ENCODE measurements at regions not wholly inside any gene's neighbourhood (a gene's known extent, or its start where the extent isn't known, plus 50 kb on each side); places are given as distances from the start of the nearest gene placed in this dataset.

GRCh38 chr12:74816398-74817175 is 279.0 kb downstream of the ATXN7L3B start:
- no peak for DNase-seq (ENCODE audit: low spot score)

GRCh38 chr12:74817499-74817898 is 279.9 kb downstream of the ATXN7L3B start:
- no peak for DNase-seq (ENCODE audit: low spot score)

DNA sequence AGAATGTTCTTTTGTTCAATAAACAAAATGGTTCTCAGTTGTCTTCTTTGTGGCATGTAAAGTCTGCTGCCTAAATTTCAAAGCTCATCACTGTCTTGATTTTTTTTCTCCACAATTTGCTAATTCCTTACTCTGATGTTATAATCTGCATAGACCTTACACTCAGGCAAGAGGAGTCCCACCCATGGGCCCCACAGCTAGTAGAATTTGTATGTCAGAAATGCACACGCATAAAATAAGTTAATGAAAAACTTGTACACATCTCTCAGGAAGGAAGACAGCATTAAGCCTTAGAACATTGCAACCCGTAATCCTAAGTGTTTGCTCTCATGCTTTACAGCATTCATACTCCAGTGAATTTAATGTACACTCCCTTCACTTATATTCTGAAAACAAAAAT is 280.8 kb downstream of the ATXN7L3B start:
- no peak for DNase-seq (ENCODE audit: low spot score)

DNA sequence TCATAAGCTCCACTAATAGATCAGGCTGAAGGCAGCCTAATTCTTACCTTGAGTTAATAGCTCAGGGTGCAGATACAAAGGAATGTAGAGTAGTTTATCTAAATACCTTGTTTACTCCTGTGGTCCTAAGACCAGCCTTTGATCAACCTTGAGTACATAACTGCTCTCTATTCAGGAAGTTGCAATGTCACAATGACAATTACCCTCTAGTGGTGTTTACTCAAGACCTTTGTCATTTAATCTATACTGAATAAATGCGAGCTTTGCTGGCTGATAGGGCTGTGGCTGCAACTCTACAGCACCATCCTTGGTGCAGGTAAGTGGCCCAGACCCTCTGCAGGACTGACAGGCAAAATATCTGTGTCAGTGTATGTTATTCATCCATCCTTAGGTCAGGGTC is 282.7 kb downstream of the ATXN7L3B start:
- DNase-seq (ENCODE audit: low spot score) = no peak

DNA sequence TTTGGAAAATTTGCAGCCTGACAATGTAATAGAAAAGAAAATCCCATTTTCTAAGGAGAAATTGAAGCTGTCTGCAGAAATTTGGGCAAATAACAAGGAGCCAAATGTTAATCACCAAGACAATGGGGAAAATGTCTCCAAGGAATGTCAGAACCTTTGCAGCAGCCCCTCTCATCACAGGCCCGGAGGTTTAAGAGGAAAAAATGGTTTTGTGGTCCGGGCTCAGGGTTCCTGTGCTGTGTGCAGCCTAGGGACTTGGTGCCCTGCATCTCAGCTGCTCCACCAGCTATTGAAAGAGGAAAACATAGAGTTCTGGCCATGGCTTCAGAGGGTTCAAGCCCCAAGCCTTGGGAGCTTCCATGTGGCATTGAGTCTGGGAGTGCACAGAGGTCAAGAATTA is 298.9 kb downstream of the ATXN7L3B start:
- no peak for DNase-seq (ENCODE audit: low spot score)

DNA sequence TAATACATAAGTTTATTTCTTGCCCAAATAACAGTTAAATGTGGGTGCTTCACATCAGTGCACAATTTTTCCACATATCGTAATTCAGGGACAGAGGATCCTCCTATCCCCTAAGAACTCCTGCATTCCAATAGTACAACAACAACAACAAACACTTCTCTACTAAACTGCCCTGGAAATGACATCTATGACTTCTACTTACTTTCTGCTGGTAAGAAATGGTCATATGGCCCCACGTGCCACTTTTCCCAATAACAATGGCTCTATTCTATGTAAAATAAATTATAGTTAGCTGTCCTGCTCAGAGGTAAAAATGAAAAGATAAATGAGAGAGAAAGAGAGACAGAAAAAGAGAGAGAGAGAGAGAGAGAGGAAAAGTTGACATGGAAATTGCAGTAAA is 308.5 kb downstream of the ATXN7L3B start:
- no peak for DNase-seq (ENCODE audit: low spot score)

- DNase-seq (ENCODE audit: low spot score) = no peak
Observed at GRCh38 chr12:74847169-74847568, 309.5 kb downstream of the ATXN7L3B start.

GRCh38 chr12:74848006-74848405 is 310.4 kb downstream of the ATXN7L3B start:
- no peak for DNase-seq (ENCODE audit: low spot score)

DNA sequence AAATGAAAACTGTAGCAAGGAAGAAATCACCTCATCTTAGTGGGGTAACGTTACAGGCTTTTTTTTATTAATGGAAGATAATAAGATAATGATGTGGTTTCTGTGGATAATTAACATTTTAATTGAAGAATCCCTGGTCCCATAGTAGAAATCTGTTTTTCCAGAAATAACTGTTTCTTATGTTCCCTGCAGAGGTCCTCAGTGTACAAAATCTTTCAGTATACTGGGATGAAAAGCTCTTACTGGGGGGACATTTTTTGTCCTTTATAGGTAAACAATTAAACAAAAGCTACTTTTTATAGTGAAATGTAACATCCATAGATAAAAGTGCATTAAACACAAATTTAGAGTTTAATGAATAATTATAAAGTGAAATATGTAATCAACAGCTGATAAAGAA is 312.2 kb downstream of the ATXN7L3B start:
- no peak for DNase-seq (ENCODE audit: low spot score)

DNA sequence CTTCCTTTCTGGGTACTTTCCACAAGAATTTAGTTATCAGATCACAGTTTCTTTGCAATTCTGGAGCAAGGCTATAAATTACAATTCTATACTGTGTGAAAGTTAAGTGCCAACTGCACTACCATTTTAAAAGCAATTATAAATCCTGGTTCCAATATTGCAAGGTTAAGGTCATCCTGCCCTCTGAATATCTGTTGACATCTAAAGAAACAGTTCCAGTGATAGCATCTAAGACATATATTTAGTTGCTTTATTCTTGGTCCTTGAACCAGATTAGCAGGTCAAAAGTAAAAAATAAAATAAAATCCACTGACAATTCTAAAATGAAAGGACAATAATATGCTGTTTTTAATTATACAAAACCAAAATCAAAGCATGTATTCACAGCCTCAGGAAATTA is 334.2 kb downstream of the ATXN7L3B start:
- no peak for DNase-seq (ENCODE audit: low spot score)

GRCh38 chr12:74885775-74886174 is 323.9 kb downstream of the KCNC2 start:
- no peak for DNase-seq (ENCODE audit: low spot score)

DNA sequence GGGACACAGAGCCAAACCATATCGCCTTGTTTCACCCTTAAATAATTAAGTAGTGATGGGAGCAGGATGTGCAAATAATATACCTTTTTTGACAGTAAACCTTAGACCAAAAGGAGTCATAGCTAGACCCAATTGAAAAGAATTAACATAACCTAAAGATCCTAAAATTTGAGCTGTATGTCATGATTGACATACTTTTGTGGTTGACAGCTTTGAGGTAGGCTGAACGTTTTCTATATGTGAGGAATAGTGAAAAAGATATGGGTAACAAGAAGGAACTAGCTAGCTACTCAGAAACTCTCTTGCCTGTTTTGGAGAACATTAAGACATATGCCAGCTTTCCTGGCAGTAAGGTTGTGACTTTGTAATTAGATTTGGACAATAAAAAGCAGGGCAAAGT is 320.6 kb downstream of the KCNC2 start:
- DNase-seq (ENCODE audit: low spot score) = no peak

GRCh38 chr12:74889563-74890236 is 319.9 kb downstream of the KCNC2 start:
- peak; percentile 64 for DNase-seq (ENCODE audit: low spot score)

DNA sequence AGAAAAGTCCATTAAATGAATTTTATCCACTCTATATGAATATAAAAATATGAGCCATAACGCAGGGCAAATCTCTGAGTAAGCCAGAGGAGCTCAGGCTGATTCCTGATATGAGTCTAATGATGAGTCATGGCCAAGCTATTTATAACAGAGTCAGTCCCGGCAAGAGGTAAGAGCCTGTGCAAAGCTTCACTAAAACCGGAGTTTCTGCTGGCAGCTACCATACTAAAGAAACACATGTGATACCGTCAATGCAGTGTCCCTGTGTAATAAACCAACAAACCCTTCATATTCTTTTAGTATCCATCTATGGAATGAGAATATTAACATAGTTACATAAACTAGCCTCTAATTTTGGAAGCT is 319.4 kb downstream of the KCNC2 start:
- peak; percentile 96 for DNase-seq (ENCODE audit: low spot score)

DNA sequence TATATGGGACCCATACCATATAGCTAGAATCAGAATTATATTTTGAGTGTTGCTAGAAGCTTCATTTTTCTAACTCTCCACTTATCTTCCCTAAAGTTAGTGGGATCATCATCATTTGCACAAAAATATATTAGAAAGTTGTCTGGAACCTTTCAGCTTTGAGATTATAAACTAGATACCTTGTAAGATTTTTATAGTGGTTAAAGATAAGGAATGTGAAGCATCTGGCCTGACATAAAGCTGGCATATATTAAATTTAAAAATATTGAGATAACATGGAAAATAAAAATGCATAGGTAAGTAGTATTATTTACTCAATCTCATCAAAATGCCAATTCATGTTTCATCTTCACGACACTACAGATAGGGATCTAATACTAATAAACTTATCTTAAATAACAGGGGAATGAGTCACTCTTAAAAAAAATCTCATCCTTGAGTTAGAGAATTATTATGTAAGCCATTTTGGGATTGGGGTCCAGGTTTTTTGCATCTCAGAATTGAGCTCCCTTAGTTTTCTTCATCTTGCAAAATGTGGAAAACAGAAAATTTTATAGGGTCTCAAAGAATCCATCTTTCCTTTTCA is 318.5 kb downstream of the KCNC2 start:
- peak; percentile 52 for DNase-seq (ENCODE audit: low spot score)

DNA sequence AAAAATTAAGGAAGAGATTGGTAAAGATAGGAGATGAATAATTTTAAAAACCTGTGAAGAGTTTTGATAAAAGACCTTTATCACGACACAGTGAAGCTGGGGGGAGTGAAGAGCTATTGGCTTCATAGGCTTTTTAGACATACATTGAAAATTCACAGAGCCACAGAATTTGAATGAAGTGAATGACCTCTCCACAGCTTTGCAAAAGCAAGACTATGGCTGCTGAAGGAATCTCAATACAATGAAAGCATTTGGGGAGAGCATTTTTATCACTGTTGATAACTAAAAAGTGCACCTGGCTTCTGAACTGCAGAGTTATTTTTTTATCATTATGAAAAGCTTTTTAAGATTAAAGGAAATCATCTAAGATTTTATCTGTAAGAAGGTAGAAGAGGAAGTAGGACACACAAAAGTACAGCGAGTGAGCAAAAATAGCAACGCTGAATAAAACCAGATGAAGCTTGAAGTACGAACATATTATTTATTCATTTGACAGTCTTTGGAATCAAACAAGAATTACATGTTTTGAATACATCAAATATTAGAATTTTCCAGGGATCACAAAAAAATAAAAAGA is 317.5 kb downstream of the KCNC2 start:
- DNase-seq (ENCODE audit: low spot score) = no peak

DNA sequence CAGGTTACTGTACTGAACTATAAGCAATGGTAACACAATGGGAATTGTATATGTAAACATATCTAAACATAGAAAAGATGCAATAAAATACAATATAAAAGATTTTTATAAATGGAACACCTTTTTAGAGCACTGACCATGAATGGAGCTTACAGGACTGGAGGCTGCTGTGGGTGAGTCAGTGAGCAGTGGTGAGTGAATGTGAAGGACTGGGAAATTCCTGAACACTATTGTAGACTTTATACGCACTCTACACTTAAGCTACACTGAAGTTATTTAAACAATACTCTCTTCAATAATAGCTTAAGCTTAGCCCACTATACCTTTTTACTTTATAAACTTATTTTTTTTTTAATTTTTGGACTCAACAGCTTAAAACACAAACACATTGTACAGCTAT is 313.5 kb downstream of the KCNC2 start:
- no peak for DNase-seq (ENCODE audit: low spot score)

DNA sequence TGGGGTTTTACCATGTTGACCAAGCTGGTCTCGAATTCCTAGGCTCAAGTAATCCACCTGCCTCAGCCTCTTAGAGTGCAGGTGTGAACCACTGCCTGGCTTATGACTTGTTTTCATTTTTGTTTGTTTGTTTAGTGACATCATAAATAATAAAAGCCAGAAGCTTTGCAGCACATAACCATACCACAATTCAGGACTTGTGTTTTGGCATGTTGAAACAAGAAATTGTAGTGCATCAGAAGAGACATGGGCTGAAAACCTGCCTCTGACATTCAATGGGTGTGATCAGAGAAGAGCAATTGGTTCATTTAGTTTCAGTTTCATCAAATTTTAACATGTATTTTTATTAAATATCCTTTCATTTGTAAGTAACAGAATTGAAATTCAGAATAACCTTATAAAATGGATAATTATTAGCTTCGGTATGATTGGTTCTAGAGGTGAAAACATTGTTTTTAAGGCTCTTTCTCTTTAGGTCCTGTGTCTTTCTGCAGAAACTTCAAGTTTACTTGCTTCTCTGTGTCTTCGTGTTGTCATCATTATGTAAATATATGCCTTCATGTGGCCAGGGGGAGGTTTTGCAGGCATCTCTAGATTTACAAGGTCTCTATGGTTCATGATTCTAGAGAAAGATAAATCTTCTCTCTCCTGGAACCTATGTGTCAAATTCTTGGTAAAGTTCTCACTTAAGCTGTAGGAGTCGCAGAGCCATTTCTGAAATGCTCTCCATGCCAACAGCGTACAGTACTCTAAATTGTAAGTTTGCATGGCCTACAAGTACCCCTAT is 312.0 kb downstream of the KCNC2 start:
- DNase-seq (ENCODE audit: low spot score) = no peak

DNA sequence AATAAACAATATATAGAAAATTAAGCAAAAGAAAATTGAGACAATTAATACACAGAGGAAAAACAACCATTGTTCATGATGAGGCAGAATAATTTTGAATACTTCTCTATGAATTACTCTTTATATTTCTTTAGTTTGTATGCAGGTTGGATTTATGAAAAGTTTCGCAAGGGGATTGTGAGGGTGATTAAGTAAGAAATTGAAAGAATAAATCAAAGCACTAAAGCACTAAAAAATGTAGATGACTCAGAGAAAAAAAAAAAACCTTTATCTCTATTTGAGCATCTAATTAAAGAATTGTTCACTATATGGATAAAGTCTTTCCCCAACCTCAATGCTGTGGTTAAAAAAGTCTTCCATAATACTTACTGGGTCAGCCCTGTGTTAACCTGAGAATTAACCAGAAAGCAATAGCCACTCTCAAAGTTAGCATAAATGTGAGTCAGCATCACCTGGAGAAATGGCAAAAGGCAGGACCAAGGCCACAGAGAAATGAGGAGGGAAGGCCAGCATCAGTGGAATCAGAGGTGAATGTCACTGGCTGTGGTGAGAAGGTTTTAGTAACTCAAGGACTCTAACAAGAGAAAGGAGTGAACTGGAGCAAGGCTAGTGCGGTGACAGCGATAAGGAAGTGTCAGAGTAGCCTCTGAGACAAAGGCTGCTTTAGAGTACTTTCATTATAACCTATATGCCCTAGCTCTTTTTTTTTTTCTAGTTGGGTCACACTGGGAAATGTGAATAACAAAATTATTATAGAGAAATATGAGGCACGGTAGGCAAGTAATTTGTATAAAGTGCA is 310.4 kb downstream of the KCNC2 start:
- DNase-seq (ENCODE audit: low spot score) = peak; percentile 17

DNA sequence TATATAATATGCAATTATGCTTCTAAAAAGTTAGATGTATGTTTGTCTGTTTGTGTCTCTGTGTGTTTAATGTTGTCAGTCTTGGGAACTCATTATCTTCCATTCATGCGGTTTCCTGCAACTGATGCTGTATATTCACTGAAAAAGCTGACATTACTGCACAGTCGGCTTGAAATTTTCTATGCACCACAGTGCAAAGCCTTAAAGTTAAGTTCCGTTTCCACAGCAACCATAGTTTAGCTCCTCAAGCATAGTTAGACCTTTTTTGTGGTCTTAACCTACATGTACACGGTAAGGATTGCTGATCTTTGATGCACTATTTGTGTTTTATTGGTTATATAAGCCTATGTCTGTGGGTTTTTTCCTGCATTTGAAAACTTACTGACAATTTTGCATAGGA is 309.4 kb downstream of the KCNC2 start:
- no peak for DNase-seq (ENCODE audit: low spot score)

GRCh38 chr12:74903522-74903921 is 306.1 kb downstream of the KCNC2 start:
- no peak for DNase-seq (ENCODE audit: low spot score)

All from umbilical cord (tissue), 1 donor.